Esophagus squamous epithelium (tissue), 4 donors: ENCODE measurements at regions not wholly inside any gene's neighbourhood (a gene's known extent, or its start where the extent isn't known, plus 50 kb on each side); places are given as distances from the start of the nearest gene placed in this dataset.

Experiments used
- CTCF ChIP-seq, 6 experiments: fragments of 450-650 bp in 4 of 6; fragments of 200-600 bp in 2 of 6; sonication (generic) in 2 of 6; IDR thresholded peaks; one replicate each; pipeline ENCODE4 v1.5.1; 2016 to 2019; ENCODE audit warnings: antibody characterized with exemption in 6 of 6, mild to moderate bottlenecking in 4 of 6, moderate library complexity in 4 of 6
- POLR2A ChIP-seq, 4 donors: fragments of 450-650 bp; IDR thresholded peaks; one replicate each; pipeline ENCODE4 v1.6.1; 2017; ENCODE audit warnings: antibody characterized with exemption in 4 of 4, mild to moderate bottlenecking in 4 of 4, moderate library complexity in 3 of 4

GRCh38 chr5:110108520-110108919, 418.8 kb downstream of the MAN2A1 start:
- TF ChIP-seq CTCF (IDR thresholded peaks at IDR 0.05) (no peak), POLR2A (IDR thresholded peaks at IDR 0.05) (no peak)
